GM23338 (cell line): ENCODE measurements at regions not wholly inside any gene's neighbourhood (a gene's known extent, or its start where the extent isn't known, plus 50 kb on each side); places are given as distances from the start of the nearest gene placed in this dataset.

ENCODE experiments used
- ATAC-seq: fragments of 200-7000 bp; cut with Tn5 transposase; 3 replicates; pipeline ENCODE4 v1.9.1; 2020
- DNase-seq: peaks from one replicate; pipeline ENCODE4 v3.0.0-alpha.2; 2015; ENCODE audit warnings: low spot score
- H2AFZ ChIP-seq: fragments of 200-600 bp; sonication (generic); 2 replicates; pipeline ENCODE4 v1.8.0; 2016; ENCODE audit warnings: antibody characterized with exemption, mild to moderate bottlenecking, moderate library complexity
- H3F3A ChIP-seq: fragments of 200-600 bp; sonication (generic); replicated peaks from 2 replicates; pipeline ENCODE4 v1.8.0; 2017; ENCODE audit warnings: antibody characterized with exemption, mixed run types, low read depth
- H3K27ac ChIP-seq: fragments of 200-600 bp; sonication (generic); 2 replicates; pipeline ENCODE4 v1.6.1; 2016; ENCODE audit warnings: low read depth
- H3K27me3 ChIP-seq: fragments of 200-600 bp; sonication (generic); 2 replicates; pipeline ENCODE4 v1.8.0; 2016; ENCODE audit warnings: mild to moderate bottlenecking, mixed run types, moderate library complexity; ENCODE audit not compliant: insufficient read depth
- H3K36me3 ChIP-seq: fragments of 200-600 bp; sonication (generic); 2 replicates; pipeline ENCODE4 v1.8.0; 2016; ENCODE audit warnings: mild to moderate bottlenecking; ENCODE audit not compliant: insufficient read depth
- H3K4me1 ChIP-seq: fragments of 200-600 bp; sonication (generic); 2 replicates; pipeline ENCODE4 v1.8.0; 2016; ENCODE audit warnings: mild to moderate bottlenecking, moderate library complexity; ENCODE audit not compliant: insufficient read depth
- H3K4me2 ChIP-seq: fragments of 200-600 bp; sonication (generic); 2 replicates; pipeline ENCODE4 v1.7.1; 2017; ENCODE audit warnings: mixed run types
- H3K4me3 ChIP-seq: fragments of 200-600 bp; sonication (generic); 2 replicates; pipeline ENCODE4 v1.6.1; 2016; ENCODE audit warnings: mixed run types
- H3K79me2 ChIP-seq: fragments of 200-600 bp; sonication (generic); replicated peaks from 2 replicates; pipeline ENCODE4 v1.8.0; 2017; ENCODE audit warnings: mild to moderate bottlenecking; ENCODE audit not compliant: insufficient read depth
- H3K9me2 ChIP-seq: fragments of 200-600 bp; sonication (generic); 2 replicates; pipeline ENCODE4 v1.8.0; 2017; ENCODE audit not compliant: insufficient read depth
- H4K20me1 ChIP-seq: fragments of 200-600 bp; sonication (generic); replicated peaks from 2 replicates; pipeline ENCODE4 v1.8.0; 2017; ENCODE audit warnings: mild to moderate bottlenecking; ENCODE audit not compliant: insufficient read depth
- H3K27ac Mint-ChIP-seq: 2 replicates; pipeline ENCODE4 v1.8.0; 2020; ENCODE audit warnings: inconsistent platforms, mild to moderate bottlenecking, moderate library complexity, mixed read lengths
- H3K27me3 Mint-ChIP-seq: 3 replicates; pipeline ENCODE4 v1.8.0; 2022; ENCODE audit warnings: low read depth, mild to moderate bottlenecking, moderate library complexity, mixed read lengths, inconsistent platforms; ENCODE audit not compliant: insufficient read depth, poor library complexity
- H3K36me3 Mint-ChIP-seq: 3 replicates; pipeline ENCODE4 v1.8.0; 2021; ENCODE audit warnings: low read depth, mild to moderate bottlenecking, inconsistent platforms, moderate library complexity, mixed read lengths
- H3K4me1 Mint-ChIP-seq: 3 replicates; pipeline ENCODE4 v1.8.0; 2020; ENCODE audit warnings: mild to moderate bottlenecking, inconsistent platforms, mixed read lengths
- H3K4me3 Mint-ChIP-seq: 3 replicates; pipeline ENCODE4 v1.8.0; 2021; ENCODE audit warnings: moderate library complexity, mild to moderate bottlenecking, inconsistent platforms, mixed read lengths
- H3K9me3 Mint-ChIP-seq: 3 replicates; pipeline ENCODE4 v1.8.0; 2020; ENCODE audit warnings: moderate library complexity, mild to moderate bottlenecking, inconsistent platforms, mixed read lengths
- CREB1 ChIP-seq: fragments of 250-450 bp; sonication (Bioruptor Pico); IDR thresholded peaks from 2 replicates; pipeline ENCODE4 v1.5.0; 2020; ENCODE audit warnings: low read depth, mild to moderate bottlenecking, moderate library complexity
- EZH2 ChIP-seq: fragments of 200-600 bp; sonication (generic); IDR thresholded peaks from one replicate; pipeline ENCODE4 v1.8.0; 2017; ENCODE audit warnings: antibody characterized with exemption, mild to moderate bottlenecking, low read depth; ENCODE audit not compliant: unreplicated experiment
- EZH2phosphoT487 ChIP-seq: fragments of 200-600 bp; sonication (generic); IDR thresholded peaks from one replicate; pipeline ENCODE4 v1.8.1; 2018; ENCODE audit warnings: antibody characterized with exemption; ENCODE audit not compliant: unreplicated experiment
- JUNB ChIP-seq: IDR thresholded peaks from one replicate; pipeline ENCODE4 v1.6.1; 2016; ENCODE audit warnings: antibody characterized with exemption; ENCODE audit not compliant: unreplicated experiment
- NANOG ChIP-seq: IDR thresholded peaks from 2 replicates; pipeline ENCODE4 v1.6.1; 2016; ENCODE audit warnings: antibody characterized with exemption, borderline replicate concordance
- POLR2AphosphoS5 ChIP-seq: IDR thresholded peaks from 2 replicates; pipeline ENCODE4 v1.6.1; 2016; ENCODE audit warnings: antibody characterized with exemption, low read depth
- STAT1 ChIP-seq: IDR thresholded peaks from one replicate; pipeline ENCODE4 v1.6.1; 2016; ENCODE audit warnings: antibody characterized with exemption; ENCODE audit not compliant: unreplicated experiment
- ZNF114 ChIP-seq: fragments of 250-450 bp; sonication (Bioruptor Pico); IDR thresholded peaks from 2 replicates; pipeline ENCODE4 v1.5.0; 2020; ENCODE audit warnings: mild to moderate bottlenecking, moderate library complexity
- ZNF331 ChIP-seq: fragments of 250-450 bp; sonication (Bioruptor Pico); IDR thresholded peaks from 2 replicates; pipeline ENCODE4 v1.5.0; 2020; ENCODE audit warnings: low read depth, mild to moderate bottlenecking, moderate library complexity
- TF ChIP-seq, protein P1 (sequence below): fragments of 250-450 bp; sonication (Bioruptor Pico); IDR thresholded peaks from 2 replicates; pipeline ENCODE4 v1.5.0; 2020; ENCODE audit warnings: mild to moderate bottlenecking, moderate library complexity
- TF ChIP-seq, protein P2 (sequence below): IDR thresholded peaks from 2 replicates; pipeline ENCODE4 v1.6.1; 2016; ENCODE audit warnings: antibody characterized with exemption
- TF ChIP-seq, protein P3 (sequence below): IDR thresholded peaks from one replicate; pipeline ENCODE4 v1.6.1; 2018; ENCODE audit warnings: antibody characterized with exemption; ENCODE audit not compliant: unreplicated experiment
- TF ChIP-seq, protein P4 (sequence below), 2 experiments: fragments of 200-600 bp in 1 of 2; sonication (generic) in 1 of 2; conservative IDR thresholded peaks; 2 replicates each; pipeline versions ENCODE4 v1.5.1 to v1.6.1; 2016 to 2017; ENCODE audit warnings: antibody characterized with exemption in 2 of 2, low read depth in 2 of 2, mild to moderate bottlenecking in 2 of 2, moderate library complexity in 1 of 2

DNA sequence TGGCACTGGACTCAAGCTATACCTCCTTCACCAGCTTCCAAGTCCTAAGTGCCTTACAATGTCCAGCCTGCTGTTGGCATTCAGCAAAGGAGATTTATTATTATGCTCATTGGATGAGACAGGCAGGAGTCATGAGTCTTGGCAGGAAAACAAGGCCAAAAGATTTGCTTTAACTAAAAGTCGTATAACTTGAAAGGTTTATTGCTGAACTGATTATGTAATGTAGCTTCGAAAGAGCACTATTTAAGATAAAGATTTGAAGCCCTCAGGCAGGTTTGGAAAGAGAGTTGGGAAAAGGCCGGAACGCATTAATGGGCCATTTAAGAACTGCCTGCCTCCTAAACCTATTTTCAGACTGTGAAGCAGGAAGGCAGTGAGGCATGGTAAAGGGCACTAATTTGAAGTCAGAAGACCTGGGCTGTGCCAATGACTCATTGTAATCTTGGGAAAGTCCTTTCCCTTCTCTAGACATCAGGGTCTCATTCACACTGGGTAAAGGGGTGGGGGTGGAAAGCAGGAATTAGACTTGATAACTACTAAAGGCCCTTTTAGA, 280.5 kb upstream of the EDA2R start:
- Mint-ChIP-seq H3K4me1 (no peaks in the 10 kb centered on the region), H3K27ac (no peak overlapping the region), H3K4me3 (no peak overlapping the region), H3K27me3 (no peaks in the 10 kb centered on the region), H3K36me3 (no peaks in the 10 kb centered on the region), H3K9me3 (peaks cover 6% of the 10 kb centered on the region; the same call in 1 of the 3 replicates)
- DNase-seq (no peak), ATAC-seq (no peak)
- no peaks in the 10 kb centered on the region for H3K4me1 ChIP-seq
- no peak overlapping the region for H3K27ac ChIP-seq
- H3K79me2 ChIP-seq = no peaks in the 10 kb centered on the region
- no peak overlapping the region for H2AFZ ChIP-seq
- no peaks in the 10 kb centered on the region for H3K27me3 ChIP-seq
- H3K4me3 ChIP-seq = no peak overlapping the region
- no peaks in the 10 kb centered on the region for H3F3A ChIP-seq
- H3K36me3 ChIP-seq = no peaks in the 10 kb centered on the region
- H3K9me2 ChIP-seq = no peaks in the 10 kb centered on the region
- TF ChIP-seq ZNF331 (no peak), EZH2 (no peak), JUNB (no peak), CREB1 (CRISPR knock-in tag) (no peak), POLR2AphosphoS5 (no peak), NANOG (no peak), STAT1 (no peak), EZH2phosphoT487 (no peak), ZNF114 (CRISPR knock-in tag) (no peak)
- TF ChIP-seq, protein P1, sequence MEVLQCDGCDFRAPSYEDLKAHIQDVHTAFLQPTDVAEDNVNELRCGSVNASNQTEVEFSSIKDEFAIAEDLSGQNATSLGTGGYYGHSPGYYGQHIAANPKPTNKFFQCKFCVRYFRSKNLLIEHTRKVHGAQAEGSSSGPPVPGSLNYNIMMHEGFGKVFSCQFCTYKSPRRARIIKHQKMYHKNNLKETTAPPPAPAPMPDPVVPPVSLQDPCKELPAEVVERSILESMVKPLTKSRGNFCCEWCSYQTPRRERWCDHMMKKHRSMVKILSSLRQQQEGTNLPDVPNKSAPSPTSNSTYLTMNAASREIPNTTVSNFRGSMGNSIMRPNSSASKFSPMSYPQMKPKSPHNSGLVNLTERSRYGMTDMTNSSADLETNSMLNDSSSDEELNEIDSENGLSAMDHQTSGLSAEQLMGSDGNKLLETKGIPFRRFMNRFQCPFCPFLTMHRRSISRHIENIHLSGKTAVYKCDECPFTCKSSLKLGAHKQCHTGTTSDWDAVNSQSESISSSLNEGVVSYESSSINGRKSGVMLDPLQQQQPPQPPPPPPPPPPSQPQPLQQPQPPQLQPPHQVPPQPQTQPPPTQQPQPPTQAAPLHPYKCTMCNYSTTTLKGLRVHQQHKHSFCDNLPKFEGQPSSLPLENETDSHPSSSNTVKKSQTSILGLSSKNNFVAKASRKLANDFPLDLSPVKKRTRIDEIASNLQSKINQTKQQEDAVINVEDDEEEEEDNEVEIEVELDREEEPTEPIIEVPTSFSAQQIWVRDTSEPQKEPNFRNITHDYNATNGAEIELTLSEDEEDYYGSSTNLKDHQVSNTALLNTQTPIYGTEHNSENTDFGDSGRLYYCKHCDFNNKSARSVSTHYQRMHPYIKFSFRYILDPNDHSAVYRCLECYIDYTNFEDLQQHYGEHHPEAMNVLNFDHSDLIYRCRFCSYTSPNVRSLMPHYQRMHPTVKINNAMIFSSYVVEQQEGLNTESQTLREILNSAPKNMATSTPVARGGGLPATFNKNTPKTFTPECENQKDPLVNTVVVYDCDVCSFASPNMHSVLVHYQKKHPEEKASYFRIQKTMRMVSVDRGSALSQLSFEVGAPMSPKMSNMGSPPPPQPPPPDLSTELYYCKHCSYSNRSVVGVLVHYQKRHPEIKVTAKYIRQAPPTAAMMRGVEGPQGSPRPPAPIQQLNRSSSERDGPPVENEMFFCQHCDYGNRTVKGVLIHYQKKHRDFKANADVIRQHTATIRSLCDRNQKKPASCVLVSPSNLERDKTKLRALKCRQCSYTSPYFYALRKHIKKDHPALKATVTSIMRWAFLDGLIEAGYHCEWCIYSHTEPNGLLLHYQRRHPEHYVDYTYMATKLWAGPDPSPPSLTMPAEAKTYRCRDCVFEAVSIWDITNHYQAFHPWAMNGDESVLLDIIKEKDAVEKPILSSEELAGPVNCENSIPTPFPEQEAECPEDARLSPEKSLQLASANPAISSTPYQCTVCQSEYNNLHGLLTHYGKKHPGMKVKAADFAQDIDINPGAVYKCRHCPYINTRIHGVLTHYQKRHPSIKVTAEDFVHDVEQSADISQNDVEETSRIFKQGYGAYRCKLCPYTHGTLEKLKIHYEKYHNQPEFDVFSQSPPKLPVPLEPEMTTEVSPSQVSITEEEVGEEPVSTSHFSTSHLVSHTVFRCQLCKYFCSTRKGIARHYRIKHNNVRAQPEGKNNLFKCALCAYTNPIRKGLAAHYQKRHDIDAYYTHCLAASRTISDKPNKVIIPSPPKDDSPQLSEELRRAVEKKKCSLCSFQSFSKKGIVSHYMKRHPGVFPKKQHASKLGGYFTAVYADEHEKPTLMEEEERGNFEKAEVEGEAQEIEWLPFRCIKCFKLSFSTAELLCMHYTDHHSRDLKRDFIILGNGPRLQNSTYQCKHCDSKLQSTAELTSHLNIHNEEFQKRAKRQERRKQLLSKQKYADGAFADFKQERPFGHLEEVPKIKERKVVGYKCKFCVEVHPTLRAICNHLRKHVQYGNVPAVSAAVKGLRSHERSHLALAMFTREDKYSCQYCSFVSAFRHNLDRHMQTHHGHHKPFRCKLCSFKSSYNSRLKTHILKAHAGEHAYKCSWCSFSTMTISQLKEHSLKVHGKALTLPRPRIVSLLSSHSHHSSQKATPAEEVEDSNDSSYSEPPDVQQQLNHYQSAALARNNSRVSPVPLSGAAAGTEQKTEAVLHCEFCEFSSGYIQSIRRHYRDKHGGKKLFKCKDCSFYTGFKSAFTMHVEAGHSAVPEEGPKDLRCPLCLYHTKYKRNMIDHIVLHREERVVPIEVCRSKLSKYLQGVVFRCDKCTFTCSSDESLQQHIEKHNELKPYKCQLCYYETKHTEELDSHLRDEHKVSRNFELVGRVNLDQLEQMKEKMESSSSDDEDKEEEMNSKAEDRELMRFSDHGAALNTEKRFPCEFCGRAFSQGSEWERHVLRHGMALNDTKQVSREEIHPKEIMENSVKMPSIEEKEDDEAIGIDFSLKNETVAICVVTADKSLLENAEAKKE (CRISPR knock-in tag) = no peak
- TF ChIP-seq, protein P2, sequence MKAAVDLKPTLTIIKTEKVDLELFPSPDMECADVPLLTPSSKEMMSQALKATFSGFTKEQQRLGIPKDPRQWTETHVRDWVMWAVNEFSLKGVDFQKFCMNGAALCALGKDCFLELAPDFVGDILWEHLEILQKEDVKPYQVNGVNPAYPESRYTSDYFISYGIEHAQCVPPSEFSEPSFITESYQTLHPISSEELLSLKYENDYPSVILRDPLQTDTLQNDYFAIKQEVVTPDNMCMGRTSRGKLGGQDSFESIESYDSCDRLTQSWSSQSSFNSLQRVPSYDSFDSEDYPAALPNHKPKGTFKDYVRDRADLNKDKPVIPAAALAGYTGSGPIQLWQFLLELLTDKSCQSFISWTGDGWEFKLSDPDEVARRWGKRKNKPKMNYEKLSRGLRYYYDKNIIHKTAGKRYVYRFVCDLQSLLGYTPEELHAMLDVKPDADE = no peak
- TF ChIP-seq, protein P3, sequence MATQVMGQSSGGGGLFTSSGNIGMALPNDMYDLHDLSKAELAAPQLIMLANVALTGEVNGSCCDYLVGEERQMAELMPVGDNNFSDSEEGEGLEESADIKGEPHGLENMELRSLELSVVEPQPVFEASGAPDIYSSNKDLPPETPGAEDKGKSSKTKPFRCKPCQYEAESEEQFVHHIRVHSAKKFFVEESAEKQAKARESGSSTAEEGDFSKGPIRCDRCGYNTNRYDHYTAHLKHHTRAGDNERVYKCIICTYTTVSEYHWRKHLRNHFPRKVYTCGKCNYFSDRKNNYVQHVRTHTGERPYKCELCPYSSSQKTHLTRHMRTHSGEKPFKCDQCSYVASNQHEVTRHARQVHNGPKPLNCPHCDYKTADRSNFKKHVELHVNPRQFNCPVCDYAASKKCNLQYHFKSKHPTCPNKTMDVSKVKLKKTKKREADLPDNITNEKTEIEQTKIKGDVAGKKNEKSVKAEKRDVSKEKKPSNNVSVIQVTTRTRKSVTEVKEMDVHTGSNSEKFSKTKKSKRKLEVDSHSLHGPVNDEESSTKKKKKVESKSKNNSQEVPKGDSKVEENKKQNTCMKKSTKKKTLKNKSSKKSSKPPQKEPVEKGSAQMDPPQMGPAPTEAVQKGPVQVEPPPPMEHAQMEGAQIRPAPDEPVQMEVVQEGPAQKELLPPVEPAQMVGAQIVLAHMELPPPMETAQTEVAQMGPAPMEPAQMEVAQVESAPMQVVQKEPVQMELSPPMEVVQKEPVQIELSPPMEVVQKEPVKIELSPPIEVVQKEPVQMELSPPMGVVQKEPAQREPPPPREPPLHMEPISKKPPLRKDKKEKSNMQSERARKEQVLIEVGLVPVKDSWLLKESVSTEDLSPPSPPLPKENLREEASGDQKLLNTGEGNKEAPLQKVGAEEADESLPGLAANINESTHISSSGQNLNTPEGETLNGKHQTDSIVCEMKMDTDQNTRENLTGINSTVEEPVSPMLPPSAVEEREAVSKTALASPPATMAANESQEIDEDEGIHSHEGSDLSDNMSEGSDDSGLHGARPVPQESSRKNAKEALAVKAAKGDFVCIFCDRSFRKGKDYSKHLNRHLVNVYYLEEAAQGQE = no peak
- TF ChIP-seq, protein P4, sequence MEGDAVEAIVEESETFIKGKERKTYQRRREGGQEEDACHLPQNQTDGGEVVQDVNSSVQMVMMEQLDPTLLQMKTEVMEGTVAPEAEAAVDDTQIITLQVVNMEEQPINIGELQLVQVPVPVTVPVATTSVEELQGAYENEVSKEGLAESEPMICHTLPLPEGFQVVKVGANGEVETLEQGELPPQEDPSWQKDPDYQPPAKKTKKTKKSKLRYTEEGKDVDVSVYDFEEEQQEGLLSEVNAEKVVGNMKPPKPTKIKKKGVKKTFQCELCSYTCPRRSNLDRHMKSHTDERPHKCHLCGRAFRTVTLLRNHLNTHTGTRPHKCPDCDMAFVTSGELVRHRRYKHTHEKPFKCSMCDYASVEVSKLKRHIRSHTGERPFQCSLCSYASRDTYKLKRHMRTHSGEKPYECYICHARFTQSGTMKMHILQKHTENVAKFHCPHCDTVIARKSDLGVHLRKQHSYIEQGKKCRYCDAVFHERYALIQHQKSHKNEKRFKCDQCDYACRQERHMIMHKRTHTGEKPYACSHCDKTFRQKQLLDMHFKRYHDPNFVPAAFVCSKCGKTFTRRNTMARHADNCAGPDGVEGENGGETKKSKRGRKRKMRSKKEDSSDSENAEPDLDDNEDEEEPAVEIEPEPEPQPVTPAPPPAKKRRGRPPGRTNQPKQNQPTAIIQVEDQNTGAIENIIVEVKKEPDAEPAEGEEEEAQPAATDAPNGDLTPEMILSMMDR (conservative IDR thresholded peaks at IDR 0.05; ENCODE audit: low read depth in 2 of 2) = no peak
- H4K20me1 ChIP-seq = no peaks in the 10 kb centered on the region
- H3K4me2 ChIP-seq = no peak overlapping the region
